Neural progenitor cell (in vitro differentiated cells): ENCODE measurements at regions not wholly inside any gene's neighbourhood (a gene's known extent, or its start where the extent isn't known, plus 50 kb on each side); places are given as distances from the start of the nearest gene placed in this dataset.

Source experiments
- DNase-seq: peaks from one replicate; pipeline ENCODE4 v3.0.0-alpha.2; 2016; ENCODE audit warnings: low spot score
- H2AFZ ChIP-seq: fragments of 200-600 bp; sonication (generic); replicated peaks from 2 replicates; pipeline ENCODE4 v1.6.1; 2016; ENCODE audit warnings: antibody characterized with exemption
- H3F3A ChIP-seq: fragments of 200-600 bp; sonication (generic); 2 replicates; pipeline ENCODE4 v1.6.1; 2016; ENCODE audit warnings: antibody characterized with exemption, low read depth
- H3K27ac ChIP-seq: fragments of 200-600 bp; sonication (generic); 2 replicates; pipeline ENCODE4 v1.5.1; 2016; ENCODE audit warnings: mild to moderate bottlenecking
- H3K27me3 ChIP-seq: fragments of 200-600 bp; sonication (generic); 2 replicates; pipeline ENCODE4 v1.6.1; 2016; ENCODE audit warnings: mild to moderate bottlenecking, moderate library complexity
- H3K36me3 ChIP-seq: fragments of 200-600 bp; sonication (generic); 2 replicates; pipeline ENCODE4 v1.5.1; 2016
- H3K4me1 ChIP-seq: fragments of 200-600 bp; sonication (generic); 2 replicates; pipeline ENCODE4 v1.6.1; 2016; ENCODE audit warnings: mixed run types
- H3K4me2 ChIP-seq: fragments of 200-600 bp; sonication (generic); 2 replicates; pipeline ENCODE4 v1.6.1; 2016
- H3K4me3 ChIP-seq: fragments of 200-600 bp; sonication (generic); 2 replicates; pipeline ENCODE4 v1.5.1; 2016
- H3K79me2 ChIP-seq: fragments of 200-600 bp; sonication (generic); 2 replicates; pipeline ENCODE4 v1.6.1; 2016; ENCODE audit warnings: low read depth
- H3K9ac ChIP-seq: fragments of 200-600 bp; sonication (generic); 2 replicates; pipeline ENCODE4 v1.6.1; 2016
- H3K9me3 ChIP-seq: fragments of 200-600 bp; sonication (generic); 2 replicates; pipeline ENCODE4 v1.5.1; 2016; ENCODE audit warnings: low read depth
- H4K20me1 ChIP-seq: fragments of 200-600 bp; sonication (generic); 2 replicates; pipeline ENCODE4 v1.6.1; 2016; ENCODE audit warnings: low read depth
- H3K27ac Mint-ChIP-seq: 3 replicates; pipeline ENCODE4 v1.8.0; 2021; ENCODE audit warnings: mixed read lengths
- H3K27me3 Mint-ChIP-seq: 2 replicates; pipeline ENCODE4 v1.8.0; 2022; ENCODE audit warnings: low read depth, mild to moderate bottlenecking, inconsistent platforms, moderate library complexity, mixed read lengths; ENCODE audit not compliant: insufficient read depth
- H3K36me3 Mint-ChIP-seq: 3 replicates; pipeline ENCODE4 v1.8.0; 2021; ENCODE audit warnings: mixed read lengths
- H3K4me1 Mint-ChIP-seq: 3 replicates; pipeline ENCODE4 v1.8.0; 2021; ENCODE audit warnings: mixed read lengths
- H3K4me3 Mint-ChIP-seq: 3 replicates; pipeline ENCODE4 v1.8.0; 2021; ENCODE audit warnings: mild to moderate bottlenecking, moderate library complexity, mixed read lengths
- H3K9me3 Mint-ChIP-seq: 3 replicates; pipeline ENCODE4 v1.8.0; 2020; ENCODE audit warnings: mixed read lengths
- EZH2 ChIP-seq: fragments of 200-600 bp; sonication (generic); IDR thresholded peaks from 2 replicates; pipeline ENCODE4 v1.6.1; 2017; ENCODE audit warnings: antibody characterized with exemption, mild to moderate bottlenecking, moderate library complexity
- EZH2phosphoT487 ChIP-seq: fragments of 200-600 bp; sonication (generic); IDR thresholded peaks from 2 replicates; pipeline ENCODE4 v1.6.1; 2017; ENCODE audit warnings: antibody characterized with exemption
- TF ChIP-seq, protein P1 (sequence below): fragments of 200-600 bp; sonication (generic); IDR thresholded peaks from 2 replicates; pipeline ENCODE4 v1.5.1; 2017; ENCODE audit warnings: antibody characterized with exemption, mild to moderate bottlenecking

DNA sequence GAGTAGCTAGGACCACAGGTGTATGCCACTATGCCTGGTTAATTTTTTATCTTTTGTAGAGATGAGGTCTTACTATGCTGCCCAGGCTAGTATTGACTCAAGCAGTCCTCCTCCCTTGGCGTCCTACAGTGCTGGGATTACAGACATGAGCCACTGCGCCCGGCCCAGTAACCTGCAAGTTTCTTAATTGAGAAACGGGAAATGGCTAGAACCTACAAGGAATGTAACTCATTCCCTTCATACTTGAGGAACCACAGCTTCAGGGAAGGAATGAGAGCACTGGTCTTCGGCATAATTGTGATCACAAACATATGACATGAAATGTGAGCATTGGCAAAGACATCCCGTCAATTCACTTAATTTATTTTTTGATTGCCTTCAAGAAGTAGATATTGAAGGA, 157.0 kb downstream of the KLF5 start:
- H3K9me3 Mint-ChIP-seq: no peaks in the 10 kb centered on the region
- H3K36me3 Mint-ChIP-seq: no peaks in the 10 kb centered on the region
- TF ChIP-seq EZH2 (no peak), EZH2phosphoT487 (no peak)
- TF ChIP-seq, protein P1, sequence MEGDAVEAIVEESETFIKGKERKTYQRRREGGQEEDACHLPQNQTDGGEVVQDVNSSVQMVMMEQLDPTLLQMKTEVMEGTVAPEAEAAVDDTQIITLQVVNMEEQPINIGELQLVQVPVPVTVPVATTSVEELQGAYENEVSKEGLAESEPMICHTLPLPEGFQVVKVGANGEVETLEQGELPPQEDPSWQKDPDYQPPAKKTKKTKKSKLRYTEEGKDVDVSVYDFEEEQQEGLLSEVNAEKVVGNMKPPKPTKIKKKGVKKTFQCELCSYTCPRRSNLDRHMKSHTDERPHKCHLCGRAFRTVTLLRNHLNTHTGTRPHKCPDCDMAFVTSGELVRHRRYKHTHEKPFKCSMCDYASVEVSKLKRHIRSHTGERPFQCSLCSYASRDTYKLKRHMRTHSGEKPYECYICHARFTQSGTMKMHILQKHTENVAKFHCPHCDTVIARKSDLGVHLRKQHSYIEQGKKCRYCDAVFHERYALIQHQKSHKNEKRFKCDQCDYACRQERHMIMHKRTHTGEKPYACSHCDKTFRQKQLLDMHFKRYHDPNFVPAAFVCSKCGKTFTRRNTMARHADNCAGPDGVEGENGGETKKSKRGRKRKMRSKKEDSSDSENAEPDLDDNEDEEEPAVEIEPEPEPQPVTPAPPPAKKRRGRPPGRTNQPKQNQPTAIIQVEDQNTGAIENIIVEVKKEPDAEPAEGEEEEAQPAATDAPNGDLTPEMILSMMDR: no peak
- no peaks in the 10 kb centered on the region for H3K36me3 ChIP-seq
- H3K4me1 Mint-ChIP-seq: no peaks in the 10 kb centered on the region
- no peaks in the 10 kb centered on the region for H3F3A ChIP-seq
- no peak overlapping the region for H3K27ac ChIP-seq
- no peak overlapping the region for H3K9ac ChIP-seq
- no peak for DNase-seq
- no peaks in the 10 kb centered on the region for H3K4me1 ChIP-seq
- H3K4me2 ChIP-seq: no peak overlapping the region
- no peak overlapping the region for H3K27ac Mint-ChIP-seq
- H2AFZ ChIP-seq: no peak overlapping the region
- H3K27me3 ChIP-seq: no peaks in the 10 kb centered on the region
- H3K4me3 Mint-ChIP-seq: no peak overlapping the region
- H3K27me3 Mint-ChIP-seq: peaks cover 3% of the 10 kb centered on the region
- H3K9me3 ChIP-seq: no peaks in the 10 kb centered on the region
- no peaks in the 10 kb centered on the region for H4K20me1 ChIP-seq
- H3K4me3 ChIP-seq: no peak overlapping the region
- no peaks in the 10 kb centered on the region for H3K79me2 ChIP-seq

DNA sequence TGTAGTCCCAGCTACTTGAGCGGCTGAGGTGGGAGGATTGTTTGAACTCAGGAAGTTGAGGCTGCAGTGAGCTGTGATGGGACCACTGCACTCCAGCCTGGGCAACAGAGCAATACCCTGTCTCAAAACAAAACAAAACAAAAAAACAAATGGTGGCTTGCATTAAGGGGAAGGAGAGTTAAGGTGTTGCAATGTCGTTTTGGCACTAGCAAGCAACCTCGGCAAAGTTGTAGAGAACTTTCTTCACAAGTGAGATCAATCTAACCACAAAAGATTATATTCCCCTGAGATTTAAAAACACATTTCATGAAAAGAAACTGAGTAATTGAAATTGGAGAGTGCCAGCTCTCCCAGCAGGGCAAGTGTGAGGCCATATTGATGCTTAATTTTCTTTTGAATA, 153.7 kb downstream of the KLF5 start:
- Histone ChIP-seq H2AFZ (no peak overlapping the region), H3K4me2 (no peak overlapping the region), H3K79me2 (no peaks in the 10 kb centered on the region), H3F3A (no peaks in the 10 kb centered on the region), H3K27me3 (no peaks in the 10 kb centered on the region), H3K4me1 (peaks cover 5% of the 10 kb centered on the region), H3K9me3 (no peaks in the 10 kb centered on the region), H3K9ac (no peak overlapping the region), H3K36me3 (no peaks in the 10 kb centered on the region), H4K20me1 (no peaks in the 10 kb centered on the region), H3K4me3 (no peak overlapping the region), H3K27ac (no peak overlapping the region)
- no peaks in the 10 kb centered on the region for H3K27me3 Mint-ChIP-seq
- no peak for DNase-seq
- H3K27ac Mint-ChIP-seq: no peak overlapping the region
- no peaks in the 10 kb centered on the region for H3K4me1 Mint-ChIP-seq
- no peaks in the 10 kb centered on the region for H3K9me3 Mint-ChIP-seq
- no peaks in the 10 kb centered on the region for H3K36me3 Mint-ChIP-seq
- no peak overlapping the region for H3K4me3 Mint-ChIP-seq
- TF ChIP-seq EZH2 (no peak), EZH2phosphoT487 (no peak)
- TF ChIP-seq, protein P1: no peak

DNA sequence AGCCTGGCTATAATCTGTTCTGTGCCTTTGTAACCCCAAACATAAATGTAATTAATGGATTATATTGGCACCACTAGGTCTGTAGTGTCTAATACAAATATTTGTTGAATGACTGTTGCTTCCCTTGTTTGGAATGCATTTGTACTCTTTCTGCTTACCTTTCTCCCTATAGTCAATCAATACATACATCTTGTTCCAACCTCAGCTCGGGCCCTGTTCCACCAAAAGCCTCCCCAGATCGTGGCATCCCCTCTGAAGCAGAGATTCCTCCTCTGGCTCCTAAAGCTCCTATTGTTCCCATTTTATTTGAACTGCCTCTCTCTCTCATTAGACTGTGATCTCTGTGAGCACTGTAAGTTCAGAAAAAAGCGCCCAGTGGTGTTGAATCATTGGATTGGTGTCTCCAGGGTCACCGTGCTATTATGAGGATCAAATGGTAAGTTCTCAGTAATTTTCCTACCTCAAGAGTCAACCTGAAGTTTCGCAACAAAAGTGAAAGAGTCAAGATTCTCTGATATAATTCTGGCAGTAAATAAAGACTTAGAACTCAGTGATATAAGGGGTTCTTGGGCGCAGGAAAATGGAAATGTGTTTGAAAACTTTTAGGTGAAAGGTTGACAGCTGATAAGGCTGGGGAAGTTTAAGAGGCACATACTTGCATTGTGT, 151.5 kb downstream of the KLF5 start:
- H3K27ac Mint-ChIP-seq: no peak overlapping the region
- peaks cover 5% of the 10 kb centered on the region for H3K4me1 ChIP-seq
- no peak overlapping the region for H3K9ac ChIP-seq
- no peaks in the 10 kb centered on the region for H3K9me3 ChIP-seq
- no peaks in the 10 kb centered on the region for H3K36me3 Mint-ChIP-seq
- no peak overlapping the region for H3K27ac ChIP-seq
- H3K4me2 ChIP-seq: no peak overlapping the region
- no peak overlapping the region for H2AFZ ChIP-seq
- H3K27me3 Mint-ChIP-seq: no peaks in the 10 kb centered on the region
- no peaks in the 10 kb centered on the region for H3K36me3 ChIP-seq
- H3K27me3 ChIP-seq: no peaks in the 10 kb centered on the region
- H3K4me1 Mint-ChIP-seq: no peaks in the 10 kb centered on the region
- no peaks in the 10 kb centered on the region for H3F3A ChIP-seq
- H3K79me2 ChIP-seq: no peaks in the 10 kb centered on the region
- H3K9me3 Mint-ChIP-seq: no peaks in the 10 kb centered on the region
- H3K4me3 Mint-ChIP-seq: no peak overlapping the region
- no peak for TF ChIP-seq EZH2phosphoT487
- no peak for TF ChIP-seq EZH2
- TF ChIP-seq, protein P1: no peak
- H4K20me1 ChIP-seq: no peaks in the 10 kb centered on the region
- H3K4me3 ChIP-seq: no peak overlapping the region
- DNase-seq: peak; percentile 9
